ENCODE measurements at regions not wholly inside any gene's neighbourhood (a gene's known extent, or its start where the extent isn't known, plus 50 kb on each side); places are given as distances from the start of the nearest gene placed in this dataset.
"Not testable (repeated sequence)": the region's sequence is repeated elsewhere in the genome, so short reads cannot be mapped to it uniquely, and the experiment has no call there.

GRCh38 chr3:35849496-35849895, 210.2 kb downstream of the ARPP21 start:
- no peak for DNase-seq (ENCODE audit: low read depth in 2 of 2)

- no peak for DNase-seq (ENCODE audit: low read depth in 2 of 2)
Observed at GRCh38 chr3:35849963-35850362, 210.6 kb downstream of the ARPP21 start.

GRCh38 chr3:35857004-35857403, 217.7 kb downstream of the ARPP21 start:
- no peak for DNase-seq (ENCODE audit: low read depth in 2 of 2)

- no peak for DNase-seq (ENCODE audit: low read depth in 2 of 2)
Observed at GRCh38 chr3:35862057-35862456, 222.7 kb downstream of the ARPP21 start.

GRCh38 chr3:35864871-35865270, 225.5 kb downstream of the ARPP21 start:
- DNase-seq (ENCODE audit: low read depth in 2 of 2): no peak

- no peak for DNase-seq (ENCODE audit: low read depth in 2 of 2)
Observed at GRCh38 chr3:35867791-35868190, 228.5 kb downstream of the ARPP21 start.

GRCh38 chr3:35871009-35871408, 231.7 kb downstream of the ARPP21 start:
- no peak for DNase-seq (ENCODE audit: low read depth in 2 of 2)

- DNase-seq (ENCODE audit: low read depth in 2 of 2): no peak
Observed at GRCh38 chr3:35883929-35884328, 244.6 kb downstream of the ARPP21 start.

- no peak for DNase-seq (ENCODE audit: low read depth in 2 of 2)
Observed at GRCh38 chr3:35894735-35895134, 255.4 kb downstream of the ARPP21 start.

GRCh38 chr3:35899245-35899644, 259.9 kb downstream of the ARPP21 start:
- DNase-seq (ENCODE audit: low read depth in 2 of 2): no peak

- no peak for DNase-seq (ENCODE audit: low read depth in 2 of 2)
Observed at GRCh38 chr3:35900079-35900478, 260.8 kb downstream of the ARPP21 start.

GRCh38 chr3:35908366-35909232, 269.3 kb downstream of the ARPP21 start:
- DNase-seq (ENCODE audit: low read depth in 2 of 2): peak; percentile 28 to 38

- no peak for DNase-seq (ENCODE audit: low read depth in 2 of 2)
Observed at GRCh38 chr3:35919160-35919559, 279.8 kb downstream of the ARPP21 start.

GRCh38 chr3:35921718-35922117, 282.4 kb downstream of the ARPP21 start:
- DNase-seq (ENCODE audit: low read depth in 2 of 2): no peak

GRCh38 chr3:35924070-35924469, 284.7 kb downstream of the ARPP21 start:
- DNase-seq (ENCODE audit: low read depth in 2 of 2): not testable (repeated sequence)

- no peak for DNase-seq (ENCODE audit: low read depth in 2 of 2)
Observed at GRCh38 chr3:35927441-35927840, 288.1 kb downstream of the ARPP21 start.

GRCh38 chr3:35929158-35929557, 289.8 kb downstream of the ARPP21 start:
- no peak for DNase-seq (ENCODE audit: low read depth in 2 of 2)

- no peak for DNase-seq (ENCODE audit: low read depth in 2 of 2)
Observed at GRCh38 chr3:35931867-35932266, 292.5 kb downstream of the ARPP21 start.

- DNase-seq (ENCODE audit: low read depth in 2 of 2): no peak
Observed at GRCh38 chr3:35932995-35933394, 293.7 kb downstream of the ARPP21 start.

GRCh38 chr3:35936571-35936970, 297.2 kb downstream of the ARPP21 start:
- DNase-seq (ENCODE audit: low read depth in 2 of 2): no peak

- no peak for DNase-seq (ENCODE audit: low read depth in 2 of 2)
Observed at GRCh38 chr3:35944926-35945710, 305.8 kb downstream of the ARPP21 start.

GRCh38 chr3:35946121-35946853, 307.0 kb downstream of the ARPP21 start:
- no peak for DNase-seq (ENCODE audit: low read depth in 2 of 2)

Data from stimulated activated CD4-positive, alpha-beta T cell treated with anti-CD3 and anti-CD28 coated beads, Interleukin-4, amount 100 ng/mL, for 48 hours (primary cell).